ENCODE measurements at regions not wholly inside any gene's neighbourhood (a gene's known extent, or its start where the extent isn't known, plus 50 kb on each side); places are given as distances from the start of the nearest gene placed in this dataset.
"Not testable (repeated sequence)": the region's sequence is repeated elsewhere in the genome, so short reads cannot be mapped to it uniquely, and the experiment has no call there.

GRCh38 chr1:187987236-187987776 is 1158.6 kb downstream of the PLA2G4A start:
- Histone ChIP-seq H2AFZ (ENCODE audit: low read depth, low read length) (no peak overlapping the region), H3K4me3 (ENCODE audit: low read depth in 1 of 2, low read length in 2 of 2) (no peak overlapping the region)

GRCh38 chr1:187991944-187992343 is 1163.2 kb downstream of the PLA2G4A start:
- Histone ChIP-seq H4K20me1 (ENCODE audit: insufficient read depth, low read length) (no peaks in the 10 kb centered on the region), H3K4me2 (ENCODE audit: insufficient read depth, low read length) (no peak overlapping the region), H3K27me3 (ENCODE audit: insufficient read depth, low read length, poor library complexity) (no peaks in the 10 kb centered on the region), H3K9ac (ENCODE audit: low read depth, low read length) (no peak overlapping the region), H3K4me1 (ENCODE audit: insufficient read depth, low read length) (no peaks in the 10 kb centered on the region), H2AFZ (ENCODE audit: low read depth, low read length) (no peak overlapping the region), H3K9me3 (ENCODE audit: insufficient read depth, low read length, severe bottlenecking) (no peaks in the 10 kb centered on the region), H3K36me3 (ENCODE audit: insufficient read depth, low read length) (no peaks in the 10 kb centered on the region), H3K79me2 (ENCODE audit: insufficient read depth, low read length) (no peaks in the 10 kb centered on the region), H3K27ac (ENCODE audit: low read length) (no peak overlapping the region), H3K4me3 (ENCODE audit: low read depth in 1 of 2, low read length in 2 of 2) (no peak overlapping the region)
- no peak for TF ChIP-seq EZH2 (IDR thresholded peaks at IDR 0.05; ENCODE audit: borderline replicate concordance, low read depth, low read length, severe bottlenecking)
- no peak for TF ChIP-seq CTCF (IDR thresholded peaks at IDR 0.05; ENCODE audit: borderline replicate concordance, extremely low read depth, low read length, poor library complexity, severe bottlenecking)
- DNase-seq (no peak), ATAC-seq (ENCODE audit: insufficient read depth, low read depth) (no peak)

More at GRCh38 chr1:187987236-187987776, 1158.6 kb downstream of the PLA2G4A start:
- Histone ChIP-seq H3K4me2 (ENCODE audit: insufficient read depth, low read length) (no peak overlapping the region), H3K9ac (ENCODE audit: low read depth, low read length) (no peak overlapping the region), H3K4me1 (ENCODE audit: insufficient read depth, low read length) (no peaks in the 10 kb centered on the region), H3K9me3 (ENCODE audit: insufficient read depth, low read length, severe bottlenecking) (no peaks in the 10 kb centered on the region), H3K27ac (ENCODE audit: low read length) (no peak overlapping the region), H3K36me3 (ENCODE audit: insufficient read depth, low read length) (no peaks in the 10 kb centered on the region), H3K79me2 (ENCODE audit: insufficient read depth, low read length) (no peaks in the 10 kb centered on the region), H3K27me3 (ENCODE audit: insufficient read depth, low read length, poor library complexity) (no peaks in the 10 kb centered on the region), H4K20me1 (ENCODE audit: insufficient read depth, low read length) (no peaks in the 10 kb centered on the region)
- no peak for ATAC-seq (ENCODE audit: insufficient read depth, low read depth)
- no peak for DNase-seq
- no peak for TF ChIP-seq EZH2 (IDR thresholded peaks at IDR 0.05; ENCODE audit: borderline replicate concordance, low read depth, low read length, severe bottlenecking)
- TF ChIP-seq CTCF (IDR thresholded peaks at IDR 0.05; ENCODE audit: borderline replicate concordance, extremely low read depth, low read length, poor library complexity, severe bottlenecking) = no peak

- Histone ChIP-seq H3K27me3 (ENCODE audit: insufficient read depth, low read length, poor library complexity) (no peaks in the 10 kb centered on the region), H2AFZ (ENCODE audit: low read depth, low read length) (no peak overlapping the region), H3K9ac (ENCODE audit: low read depth, low read length) (no peak overlapping the region), H3K79me2 (ENCODE audit: insufficient read depth, low read length) (no peaks in the 10 kb centered on the region), H3K4me1 (ENCODE audit: insufficient read depth, low read length) (no peaks in the 10 kb centered on the region), H3K36me3 (ENCODE audit: insufficient read depth, low read length) (no peaks in the 10 kb centered on the region), H3K4me3 (ENCODE audit: low read depth in 1 of 2, low read length in 2 of 2) (no peak overlapping the region), H3K4me2 (ENCODE audit: insufficient read depth, low read length) (no peak overlapping the region), H3K27ac (ENCODE audit: low read length) (no peak overlapping the region), H3K9me3 (ENCODE audit: insufficient read depth, low read length, severe bottlenecking) (no peaks in the 10 kb centered on the region), H4K20me1 (ENCODE audit: insufficient read depth, low read length) (no peaks in the 10 kb centered on the region)
- ATAC-seq (ENCODE audit: insufficient read depth, low read depth) = no peak
- DNase-seq = no peak
- TF ChIP-seq EZH2 (IDR thresholded peaks at IDR 0.05; ENCODE audit: borderline replicate concordance, low read depth, low read length, severe bottlenecking) (no peak), CTCF (IDR thresholded peaks at IDR 0.05; ENCODE audit: borderline replicate concordance, extremely low read depth, low read length, poor library complexity, severe bottlenecking) (no peak)
These were observed 1168.0 kb downstream of the PLA2G4A start for GRCh38 chr1:187996780-187997179.

DNA sequence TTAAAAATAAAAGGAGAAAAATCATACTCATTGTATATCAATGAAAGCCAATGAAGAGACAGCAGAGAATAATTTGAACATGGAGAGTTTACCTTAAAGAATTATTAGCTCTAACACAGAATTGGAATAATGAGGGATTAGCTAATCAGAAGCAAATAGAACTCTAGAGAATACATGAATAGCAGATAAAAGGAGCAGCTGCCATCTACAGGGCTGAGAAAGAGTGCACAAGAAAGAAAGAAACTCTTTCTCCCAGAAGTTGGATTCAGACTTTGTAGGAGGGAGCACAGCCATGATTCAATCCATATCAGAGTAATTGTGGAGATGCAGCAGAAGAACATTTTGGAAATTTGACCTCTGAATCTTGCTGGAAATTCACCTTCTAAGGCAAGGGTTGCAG is 1171.2 kb downstream of the PLA2G4A start:
- no peak overlapping the region for H3K27ac ChIP-seq (ENCODE audit: low read length)
- no peak overlapping the region for H2AFZ ChIP-seq (ENCODE audit: low read depth, low read length)
- H3K9ac ChIP-seq (ENCODE audit: low read depth, low read length) = no peak overlapping the region
- H4K20me1 ChIP-seq (ENCODE audit: insufficient read depth, low read length) = no peaks in the 10 kb centered on the region
- H3K36me3 ChIP-seq (ENCODE audit: insufficient read depth, low read length) = no peaks in the 10 kb centered on the region
- no peak overlapping the region for H3K4me3 ChIP-seq (ENCODE audit: low read depth in 1 of 2, low read length in 2 of 2)
- DNase-seq (no peak), ATAC-seq (ENCODE audit: insufficient read depth, low read depth) (no peak)
- no peak overlapping the region for H3K4me2 ChIP-seq (ENCODE audit: insufficient read depth, low read length)
- no peaks in the 10 kb centered on the region for H3K4me1 ChIP-seq (ENCODE audit: insufficient read depth, low read length)
- no peaks in the 10 kb centered on the region for H3K27me3 ChIP-seq (ENCODE audit: insufficient read depth, low read length, poor library complexity)
- TF ChIP-seq CTCF (IDR thresholded peaks at IDR 0.05; ENCODE audit: borderline replicate concordance, extremely low read depth, low read length, poor library complexity, severe bottlenecking) = no peak
- TF ChIP-seq EZH2 (IDR thresholded peaks at IDR 0.05; ENCODE audit: borderline replicate concordance, low read depth, low read length, severe bottlenecking) = no peak
- H3K9me3 ChIP-seq (ENCODE audit: insufficient read depth, low read length, severe bottlenecking) = no peaks in the 10 kb centered on the region
- H3K79me2 ChIP-seq (ENCODE audit: insufficient read depth, low read length) = no peaks in the 10 kb centered on the region

DNA sequence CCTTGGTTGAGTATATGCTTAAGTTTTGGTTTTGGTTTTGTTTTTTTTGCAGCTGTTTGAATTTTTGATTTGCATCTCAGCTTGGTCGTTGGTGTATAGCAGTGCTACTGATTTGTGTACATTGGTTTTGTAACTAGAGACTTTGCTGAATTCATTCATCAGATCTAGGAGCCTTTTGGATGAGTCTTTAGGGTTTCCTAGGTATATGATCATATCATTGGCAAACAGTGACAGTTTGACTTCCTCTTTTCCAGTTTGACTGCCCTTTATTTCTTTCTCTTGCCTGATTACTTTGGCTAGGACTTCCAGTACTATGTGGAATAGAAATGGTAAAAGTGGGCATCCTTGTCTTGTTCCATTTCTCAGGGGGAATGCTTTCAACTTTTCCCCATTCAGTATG is 1174.9 kb downstream of the PLA2G4A start:
- not testable (repeated sequence) for DNase-seq; H3K9me3 ChIP-seq (ENCODE audit: insufficient read depth, low read length, severe bottlenecking); H3K27me3 ChIP-seq (ENCODE audit: insufficient read depth, low read length, poor library complexity); H3K79me2 ChIP-seq (ENCODE audit: insufficient read depth, low read length); H3K4me1 ChIP-seq (ENCODE audit: insufficient read depth, low read length); H3K27ac ChIP-seq (ENCODE audit: low read length); H3K4me2 ChIP-seq (ENCODE audit: insufficient read depth, low read length); H3K9ac ChIP-seq (ENCODE audit: low read depth, low read length); H4K20me1 ChIP-seq (ENCODE audit: insufficient read depth, low read length); ATAC-seq (ENCODE audit: insufficient read depth, low read depth); H3K4me3 ChIP-seq (ENCODE audit: low read depth in 1 of 2, low read length in 2 of 2); H2AFZ ChIP-seq (ENCODE audit: low read depth, low read length); H3K36me3 ChIP-seq (ENCODE audit: insufficient read depth, low read length)
